Brain microvascular endothelial cell (primary cell): ENCODE measurements at regions not wholly inside any gene's neighbourhood (a gene's known extent, or its start where the extent isn't known, plus 50 kb on each side); places are given as distances from the start of the nearest gene placed in this dataset.
"Not testable (repeated sequence)": the region's sequence is repeated elsewhere in the genome, so short reads cannot be mapped to it uniquely, and the experiment has no call there.

Experiments
- DNase-seq: peaks from one replicate; pipeline ENCODE4 v3.0.0-alpha.2; 2020
- H3K27ac ChIP-seq: fragments of 250-450 bp; sonication (Bioruptor Pico); 2 replicates; pipeline ENCODE4 v1.5.1; 2020; ENCODE audit warnings: mild to moderate bottlenecking, moderate library complexity
- H3K27me3 ChIP-seq: fragments of 250-450 bp; sonication (Bioruptor Pico); replicated peaks from 2 replicates; pipeline ENCODE4 v1.5.1; 2020; ENCODE audit warnings: mild to moderate bottlenecking
- H3K36me3 ChIP-seq: fragments of 250-450 bp; sonication (Bioruptor Pico); replicated peaks from 2 replicates; pipeline ENCODE4 v1.5.1; 2020; ENCODE audit warnings: mild to moderate bottlenecking
- H3K4me3 ChIP-seq: 2 replicates; pipeline ENCODE4 v1.5.1; 2011; ENCODE audit warnings: low read depth, mild to moderate bottlenecking, control low read depth, low read length, moderate library complexity
- in situ Hi-C: cut with HindIII; loops from 2 replicates; pipeline ENCODE4 v1.10.0; 2017; ENCODE audit warnings: low sequenced_read_pairs, low pct_ligation_motif_present
- TF ChIP-seq, protein P1 (sequence below): IDR thresholded peaks from 2 replicates; pipeline ENCODE4 v1.5.1; 2011; ENCODE audit warnings: low read depth, mild to moderate bottlenecking, moderate library complexity, low read length, control low read depth, inconsistent platforms; ENCODE audit errors: missing control alignments

DNA sequence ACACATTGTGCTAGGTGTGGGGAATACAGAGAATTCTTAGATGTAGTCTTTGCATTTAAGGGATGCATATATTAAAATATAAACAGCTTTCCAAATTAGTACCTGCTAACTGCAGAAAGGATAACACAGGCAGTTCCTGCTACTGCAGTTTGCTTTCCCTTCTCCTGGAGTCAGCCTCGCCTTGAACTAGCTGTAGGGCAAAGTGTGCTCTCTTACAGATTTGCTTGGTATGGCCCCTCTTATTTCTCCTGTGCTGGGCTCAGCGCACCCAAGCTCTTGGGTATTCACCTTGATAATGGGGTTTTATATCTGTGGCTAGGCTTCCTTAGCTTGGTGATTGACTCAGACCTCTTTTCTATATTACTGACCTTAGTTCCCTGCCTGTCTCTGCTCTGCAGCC is 108.4 kb upstream of the PNPT1 start:
- no peak for DNase-seq
- H3K27ac ChIP-seq, result no peak overlapping the region
- in situ Hi-C loops, result no loop called here
- no peaks in the 10 kb centered on the region for H3K27me3 ChIP-seq
- TF ChIP-seq, protein P1, sequence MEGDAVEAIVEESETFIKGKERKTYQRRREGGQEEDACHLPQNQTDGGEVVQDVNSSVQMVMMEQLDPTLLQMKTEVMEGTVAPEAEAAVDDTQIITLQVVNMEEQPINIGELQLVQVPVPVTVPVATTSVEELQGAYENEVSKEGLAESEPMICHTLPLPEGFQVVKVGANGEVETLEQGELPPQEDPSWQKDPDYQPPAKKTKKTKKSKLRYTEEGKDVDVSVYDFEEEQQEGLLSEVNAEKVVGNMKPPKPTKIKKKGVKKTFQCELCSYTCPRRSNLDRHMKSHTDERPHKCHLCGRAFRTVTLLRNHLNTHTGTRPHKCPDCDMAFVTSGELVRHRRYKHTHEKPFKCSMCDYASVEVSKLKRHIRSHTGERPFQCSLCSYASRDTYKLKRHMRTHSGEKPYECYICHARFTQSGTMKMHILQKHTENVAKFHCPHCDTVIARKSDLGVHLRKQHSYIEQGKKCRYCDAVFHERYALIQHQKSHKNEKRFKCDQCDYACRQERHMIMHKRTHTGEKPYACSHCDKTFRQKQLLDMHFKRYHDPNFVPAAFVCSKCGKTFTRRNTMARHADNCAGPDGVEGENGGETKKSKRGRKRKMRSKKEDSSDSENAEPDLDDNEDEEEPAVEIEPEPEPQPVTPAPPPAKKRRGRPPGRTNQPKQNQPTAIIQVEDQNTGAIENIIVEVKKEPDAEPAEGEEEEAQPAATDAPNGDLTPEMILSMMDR, result no peak
- no peaks in the 10 kb centered on the region for H3K36me3 ChIP-seq
- no peak overlapping the region for H3K4me3 ChIP-seq

DNA sequence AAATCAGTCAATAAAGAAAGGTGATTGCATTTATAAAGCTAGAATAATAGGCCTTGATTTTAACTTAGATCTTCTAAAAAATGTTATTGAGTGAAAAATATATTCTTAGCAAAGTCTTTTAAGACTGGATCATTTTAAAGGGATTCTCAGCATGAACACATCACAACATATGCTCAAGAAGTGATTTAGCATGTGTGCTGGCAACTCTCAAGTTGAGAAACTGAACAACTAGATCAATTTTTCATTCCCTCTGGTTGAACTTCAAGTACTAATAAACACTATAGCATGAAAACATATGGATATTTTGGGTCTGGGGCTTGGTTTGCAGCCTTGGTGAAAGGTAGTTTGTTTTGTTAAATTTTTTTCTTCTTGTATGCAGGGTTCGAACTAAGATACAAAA is 107.8 kb upstream of the PNPT1 start:
- in situ Hi-C loops, result no loop called here
- no peaks in the 10 kb centered on the region for H3K36me3 ChIP-seq
- TF ChIP-seq, protein P1, result no peak

DNA sequence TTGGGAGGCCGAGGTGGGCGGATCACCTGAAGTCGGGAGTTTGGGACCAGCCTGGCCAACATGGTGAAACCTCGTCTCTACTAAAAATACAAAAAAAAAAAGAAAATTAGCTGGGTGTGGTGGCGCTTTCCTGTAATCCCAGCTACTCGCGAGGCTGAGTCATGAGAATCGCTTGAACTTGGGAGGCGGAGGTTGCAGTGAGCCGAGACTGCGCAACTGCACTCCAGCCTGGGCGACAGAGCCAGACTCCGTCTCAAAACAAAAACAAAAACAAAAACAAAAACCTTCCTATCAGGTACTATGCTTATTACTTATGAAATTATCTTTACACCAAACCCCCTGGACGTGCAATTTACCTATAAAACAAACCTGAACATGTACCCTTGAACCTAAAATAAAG is 106.0 kb upstream of the PNPT1 start:
- H3K27ac ChIP-seq, DNase-seq, H3K36me3 ChIP-seq, H3K27me3 ChIP-seq, H3K4me3 ChIP-seq, in situ Hi-C loops: not testable (repeated sequence)

More for the DNA sequence above, 107.8 kb upstream of the PNPT1 start:
- no peak overlapping the region for H3K27ac ChIP-seq
- no peak for DNase-seq
- H3K4me3 ChIP-seq, result no peak overlapping the region
- H3K27me3 ChIP-seq, result no peaks in the 10 kb centered on the region

DNA sequence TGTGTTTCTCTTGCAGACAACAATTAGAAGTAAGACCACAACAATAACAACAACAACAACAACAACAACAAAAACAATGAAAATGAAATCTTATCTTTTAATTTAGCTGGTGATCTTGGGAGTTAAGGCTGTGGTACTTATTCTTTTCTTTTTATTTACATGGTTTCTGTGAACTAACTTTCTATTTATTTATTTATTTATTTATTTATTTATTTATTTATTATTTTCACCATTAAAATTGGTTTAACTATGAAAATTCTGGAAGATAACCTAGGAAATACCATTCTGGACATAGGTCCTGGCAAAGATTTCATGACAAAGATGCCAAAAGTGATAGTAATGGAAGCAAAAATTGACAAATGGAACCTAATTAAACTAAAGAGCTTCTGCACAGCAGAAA is 102.5 kb upstream of the PNPT1 start:
- in situ Hi-C loops, result no loop called here
- TF ChIP-seq, protein P1, result no peak

DNA sequence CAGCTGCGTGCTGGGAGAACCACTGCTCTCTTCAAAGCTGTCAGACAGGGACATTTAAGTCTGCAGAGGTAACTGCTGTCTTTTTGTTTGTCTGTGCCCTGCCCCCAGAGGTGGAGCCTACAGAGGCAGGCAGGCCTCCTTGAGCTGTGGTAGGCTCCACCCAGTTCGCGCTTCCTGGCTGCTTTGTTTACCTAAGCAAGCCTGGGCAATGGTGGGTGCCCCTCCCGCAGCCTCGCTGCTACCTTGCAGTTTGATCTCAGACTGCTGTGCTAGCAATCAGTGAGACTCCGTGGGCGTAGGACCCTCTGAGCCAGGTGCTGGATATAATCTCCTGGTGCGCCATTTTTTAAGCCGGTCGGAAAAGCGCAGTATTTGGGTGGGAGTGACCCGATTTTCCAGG is 100.0 kb upstream of the PNPT1 start:
- H3K27ac ChIP-seq, H3K4me3 ChIP-seq, H3K27me3 ChIP-seq, H3K36me3 ChIP-seq, in situ Hi-C loops, DNase-seq: not testable (repeated sequence)

More for the DNA sequence above, 102.5 kb upstream of the PNPT1 start:
- Histone ChIP-seq H3K27me3 (no peaks in the 10 kb centered on the region), H3K36me3 (no peaks in the 10 kb centered on the region), H3K4me3 (no peak overlapping the region), H3K27ac (no peak overlapping the region)
- no peak for DNase-seq

DNA sequence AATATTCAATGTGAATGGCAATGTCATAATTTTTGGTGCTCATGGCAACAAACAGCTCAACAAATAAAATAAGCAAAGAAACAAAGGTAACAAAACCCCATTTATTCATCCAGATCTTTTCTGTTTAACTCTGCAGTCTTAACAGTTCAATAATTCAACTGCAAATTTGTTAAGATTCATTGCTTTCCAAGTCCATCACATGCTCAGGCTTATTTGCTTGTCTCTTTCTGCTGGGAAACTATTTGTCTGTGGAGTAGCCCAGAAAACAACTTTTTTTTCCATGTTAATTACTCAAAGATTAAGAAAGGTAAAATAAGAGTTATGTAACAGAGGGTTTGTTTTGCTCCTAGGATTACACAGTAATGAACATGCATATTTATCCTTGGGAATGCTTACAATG is 92.6 kb upstream of the PNPT1 start:
- in situ Hi-C loops, result no loop called here
- no peak overlapping the region for H3K4me3 ChIP-seq
- H3K27me3 ChIP-seq, result no peaks in the 10 kb centered on the region
- TF ChIP-seq, protein P1, result no peak
- no peak for DNase-seq
- H3K36me3 ChIP-seq, result no peaks in the 10 kb centered on the region
- no peak overlapping the region for H3K27ac ChIP-seq

DNA sequence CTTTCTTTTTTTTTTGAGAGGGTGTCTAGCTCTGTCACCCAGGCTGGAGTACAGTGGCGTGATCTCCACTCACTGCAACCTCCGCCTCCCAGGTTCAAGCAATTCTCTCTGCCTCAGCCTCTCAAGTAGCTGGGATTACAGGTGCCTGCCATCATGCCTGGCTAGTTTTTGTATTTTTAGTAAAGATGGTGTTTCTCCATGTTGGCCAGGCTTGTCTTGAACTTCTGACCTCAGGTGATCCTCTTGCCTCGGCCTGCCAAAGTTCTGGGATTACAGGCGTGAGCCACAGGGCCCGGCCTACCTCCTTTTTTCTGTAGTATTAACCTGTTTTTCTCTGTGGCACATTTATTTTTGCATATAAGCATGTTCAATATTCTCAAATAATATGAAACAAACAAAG is 90.1 kb upstream of the PNPT1 start:
- H3K27me3 ChIP-seq, H3K27ac ChIP-seq, H3K4me3 ChIP-seq, DNase-seq, H3K36me3 ChIP-seq, in situ Hi-C loops: not testable (repeated sequence)
